ENCODE measurements at regions not wholly inside any gene's neighbourhood (a gene's known extent, or its start where the extent isn't known, plus 50 kb on each side); places are given as distances from the start of the nearest gene placed in this dataset.
"Not testable (repeated sequence)": the region's sequence is repeated elsewhere in the genome, so short reads cannot be mapped to it uniquely, and the experiment has no call there.

GRCh38 chr3:147471741-147472140, 62.6 kb downstream of the ZIC1 start:
- DNase-seq = no peak

GRCh38 chr3:147472846-147473245, 63.7 kb downstream of the ZIC1 start:
- no peak for DNase-seq

- no peak for DNase-seq
Measured at GRCh38 chr3:147483145-147483544, 74.0 kb downstream of the ZIC1 start.

GRCh38 chr3:147483578-147483977, 74.4 kb downstream of the ZIC1 start:
- DNase-seq = no peak

GRCh38 chr3:147493065-147493464, 83.9 kb downstream of the ZIC1 start:
- no peak for DNase-seq

GRCh38 chr3:147493666-147494065, 84.5 kb downstream of the ZIC1 start:
- no peak for DNase-seq

- DNase-seq = no peak
Measured at GRCh38 chr3:147497286-147497685, 88.1 kb downstream of the ZIC1 start.

- no peak for DNase-seq
Measured at GRCh38 chr3:147507638-147508286, 98.6 kb downstream of the ZIC1 start.

- no peak for DNase-seq
Measured at GRCh38 chr3:147509448-147509847, 100.3 kb downstream of the ZIC1 start.

- no peak for DNase-seq
Measured at GRCh38 chr3:147513785-147514184, 104.6 kb downstream of the ZIC1 start.

GRCh38 chr3:147514366-147515160, 105.4 kb downstream of the ZIC1 start:
- DNase-seq = no peak

GRCh38 chr3:147518465-147518864, 109.3 kb downstream of the ZIC1 start:
- no peak for DNase-seq

- no peak for DNase-seq
Measured at GRCh38 chr3:147521646-147522045, 112.5 kb downstream of the ZIC1 start.

GRCh38 chr3:147522780-147523179, 113.6 kb downstream of the ZIC1 start:
- not testable (repeated sequence) for DNase-seq

GRCh38 chr3:147529551-147529950, 120.4 kb downstream of the ZIC1 start:
- DNase-seq = peak in 1 of 2 donors; percentile 2

- no peak for DNase-seq
Measured at GRCh38 chr3:147538034-147538433, 128.9 kb downstream of the ZIC1 start.

- DNase-seq = no peak
Measured at GRCh38 chr3:147540921-147541320, 131.8 kb downstream of the ZIC1 start.

- no peak for DNase-seq
Measured at GRCh38 chr3:147544290-147544689, 135.1 kb downstream of the ZIC1 start.

- no peak for DNase-seq
Measured at GRCh38 chr3:147551491-147551890, 142.3 kb downstream of the ZIC1 start.

GRCh38 chr3:147554332-147554731, 145.2 kb downstream of the ZIC1 start:
- no peak for DNase-seq

- DNase-seq = no peak
Measured at GRCh38 chr3:147572970-147573340, 163.8 kb downstream of the ZIC1 start.

- DNase-seq = no peak
Measured at GRCh38 chr3:147574621-147575020, 165.5 kb downstream of the ZIC1 start.

- no peak for DNase-seq
Measured at GRCh38 chr3:147575391-147575790, 166.2 kb downstream of the ZIC1 start.

- no peak for DNase-seq
Measured at GRCh38 chr3:147582642-147583041, 173.5 kb downstream of the ZIC1 start.

Data from inflammatory macrophage (primary cell).